K562 (cell line): ENCODE measurements at regions not wholly inside any gene's neighbourhood (a gene's known extent, or its start where the extent isn't known, plus 50 kb on each side); places are given as distances from the start of the nearest gene placed in this dataset.

Experiments used
- ATF3 ChIP-seq, 2 experiments: fragments of 450-650 bp in 1 of 2; sonication (generic) in 1 of 2; formaldehyde crosslinking in 1 of 2; IDR thresholded peaks in 1 of 2; conservative IDR thresholded peaks in 1 of 2; 2 replicates each; pipeline versions ENCODE4 v1.6.1 to v1.8.1; 2016 to 2023; ENCODE audit warnings: mild to moderate bottlenecking in 2 of 2, moderate library complexity in 2 of 2, inconsistent platforms in 1 of 2, missing genetic modification reagents in 1 of 2
- ETV6 ChIP-seq, 3 experiments: fragments of 150-350 bp in 1 of 3; sonication (generic) in 1 of 3; formaldehyde crosslinking in 1 of 3; IDR thresholded peaks; 2 replicates each; pipeline versions ENCODE4 v1.6.1 to v1.8.0; 2014 to 2022; ENCODE audit warnings: borderline replicate concordance in 2 of 3, low read depth in 2 of 3, antibody characterized with exemption in 1 of 3, low read length in 1 of 3, mild to moderate bottlenecking in 1 of 3, missing genetic modification reagents in 1 of 3
- PURB ChIP-seq: sonication (generic); formaldehyde crosslinking; IDR thresholded peaks from 2 replicates; pipeline ENCODE4 v1.9.0; 2021; ENCODE audit warnings: low read depth, mild to moderate bottlenecking, missing genetic modification reagents
- ZBTB34 ChIP-seq: fragments of 250-450 bp; sonication (Bioruptor Pico); IDR thresholded peaks from 2 replicates; pipeline ENCODE4 v1.8.0; 2021; ENCODE audit warnings: mild to moderate bottlenecking, moderate library complexity
- ZFP36 ChIP-seq: fragments of 150-350 bp; IDR thresholded peaks from 2 replicates; pipeline ENCODE4 v1.6.1; 2018; ENCODE audit warnings: low read length, low read depth; ENCODE audit not compliant: partially characterized antibody

- TF ChIP-seq PURB = no peak
- TF ChIP-seq ATF3 (IDR thresholded peaks at IDR 0.05) = no peak
- no peak for TF ChIP-seq ATF3 (CRISPR knock-in tag; conservative IDR thresholded peaks at IDR 0.05)
- no peak for TF ChIP-seq ETV6 (IDR thresholded peaks at IDR 0.05; ENCODE audit: borderline replicate concordance in 1 of 2, low read depth in 2 of 2, low read length in 1 of 2)
- no peak for TF ChIP-seq ETV6 (CRISPR knock-in tag; IDR thresholded peaks at IDR 0.05; ENCODE audit: borderline replicate concordance)
- TF ChIP-seq ZBTB34 = no peak
- no peak for TF ChIP-seq ZFP36
Observed at GRCh38 chr2:44086629-44087028, 82.0 kb upstream of the PPM1B start.
